ENCODE measurements at regions not wholly inside any gene's neighbourhood (a gene's known extent, or its start where the extent isn't known, plus 50 kb on each side); places are given as distances from the start of the nearest gene placed in this dataset.
"Not testable (repeated sequence)": the region's sequence is repeated elsewhere in the genome, so short reads cannot be mapped to it uniquely, and the experiment has no call there.

DNA sequence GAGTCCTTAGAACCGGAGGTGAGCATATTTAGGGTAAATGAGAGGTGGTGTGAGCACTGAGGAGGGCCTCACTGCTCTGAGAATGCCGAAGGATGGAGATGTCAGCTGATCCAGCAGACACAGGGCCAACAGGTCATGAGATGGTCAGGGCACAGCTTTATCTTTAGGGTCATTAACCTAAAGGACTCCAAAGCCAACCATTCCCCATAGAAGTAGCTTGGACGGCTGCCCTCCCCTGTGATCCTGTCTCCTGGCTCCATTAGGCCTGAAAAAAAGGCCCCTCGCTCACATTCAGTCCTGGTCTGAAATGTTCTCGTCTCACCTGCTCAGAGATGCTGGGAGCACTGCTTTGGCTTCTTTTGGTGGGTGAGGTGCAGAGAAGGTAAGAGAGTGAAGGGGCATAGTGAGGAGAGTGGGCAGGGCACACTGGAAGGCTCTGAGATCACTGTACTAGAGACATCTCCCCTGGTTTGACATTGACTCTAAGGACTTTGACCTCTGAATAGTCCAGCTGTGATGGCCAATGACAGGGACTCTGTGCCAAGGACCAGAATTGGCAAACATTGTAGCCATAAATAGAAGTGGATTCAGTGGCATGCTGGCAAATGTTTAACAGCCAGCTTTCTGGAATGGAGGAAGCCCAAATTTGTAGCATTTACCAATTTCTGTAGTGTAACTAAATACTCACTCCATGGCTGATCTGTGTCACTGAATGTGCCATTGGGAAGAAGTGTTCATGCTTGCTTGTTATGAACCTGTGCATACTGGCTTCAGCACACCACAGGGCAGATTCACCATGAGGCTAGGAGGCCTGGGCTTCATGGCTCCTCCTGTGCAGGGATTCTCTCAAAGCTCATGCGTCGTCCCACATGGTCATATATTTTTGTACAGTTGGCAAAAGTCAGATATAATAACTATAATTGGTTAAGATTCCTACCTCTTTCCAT, 76.2 kb upstream of the MRPS22 start:
- Histone ChIP-seq H3K27me3 (ENCODE audit: control insufficient read depth, insufficient read depth, low read length) (no peaks in the 10 kb centered on the region; the same call in 1 of the 2 replicates), H3K36me3 (replicated peaks; ENCODE audit: control insufficient read depth, insufficient read depth, low read length) (no peaks in the 10 kb centered on the region), H3K4me3 (ENCODE audit: insufficient read depth, low read depth, low read length) (no peak overlapping the region)
- DNase-seq = no peak

- Histone ChIP-seq H3K4me3 (ENCODE audit: insufficient read depth, low read depth, low read length) (no peak overlapping the region), H3K27me3 (ENCODE audit: control insufficient read depth, insufficient read depth, low read length) (no peaks in the 10 kb centered on the region), H3K36me3 (replicated peaks; ENCODE audit: control insufficient read depth, insufficient read depth, low read length) (no peaks in the 10 kb centered on the region)
- DNase-seq = no peak
These were observed 73.8 kb upstream of the MRPS22 start for GRCh38 chr3:139269984-139270383.

DNA sequence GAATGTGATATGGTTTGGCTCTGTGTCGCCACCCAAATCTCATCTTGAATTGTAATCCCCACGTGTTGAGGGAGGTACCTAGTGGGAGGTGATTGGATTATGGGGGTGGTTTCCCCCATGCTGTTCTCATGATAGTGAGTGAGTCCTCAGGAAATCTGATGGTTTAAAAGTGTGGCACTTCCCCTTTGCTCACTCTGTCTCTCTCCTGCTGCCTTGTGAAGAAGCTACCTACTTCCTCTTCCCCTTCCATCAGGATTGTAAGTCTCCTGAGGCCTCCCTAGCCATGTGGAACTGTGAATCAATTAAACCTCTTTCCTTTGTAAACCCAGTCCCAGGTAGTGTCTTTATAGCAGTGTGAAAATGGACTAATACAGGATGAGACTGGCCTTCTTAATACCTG, 73.2 kb upstream of the MRPS22 start:
- H3K27me3 ChIP-seq (ENCODE audit: control insufficient read depth, insufficient read depth, low read length); H3K4me3 ChIP-seq (ENCODE audit: insufficient read depth, low read depth, low read length); H3K36me3 ChIP-seq (replicated peaks; ENCODE audit: control insufficient read depth, insufficient read depth, low read length); DNase-seq: not testable (repeated sequence)

- Histone ChIP-seq H3K27me3 (ENCODE audit: control insufficient read depth, insufficient read depth, low read length) (no peaks in the 10 kb centered on the region), H3K36me3 (replicated peaks; ENCODE audit: control insufficient read depth, insufficient read depth, low read length) (no peaks in the 10 kb centered on the region), H3K4me3 (ENCODE audit: insufficient read depth, low read depth, low read length) (no peak overlapping the region)
- no peak for DNase-seq
These were observed 63.7 kb upstream of the MRPS22 start for GRCh38 chr3:139280027-139280671.

DNA sequence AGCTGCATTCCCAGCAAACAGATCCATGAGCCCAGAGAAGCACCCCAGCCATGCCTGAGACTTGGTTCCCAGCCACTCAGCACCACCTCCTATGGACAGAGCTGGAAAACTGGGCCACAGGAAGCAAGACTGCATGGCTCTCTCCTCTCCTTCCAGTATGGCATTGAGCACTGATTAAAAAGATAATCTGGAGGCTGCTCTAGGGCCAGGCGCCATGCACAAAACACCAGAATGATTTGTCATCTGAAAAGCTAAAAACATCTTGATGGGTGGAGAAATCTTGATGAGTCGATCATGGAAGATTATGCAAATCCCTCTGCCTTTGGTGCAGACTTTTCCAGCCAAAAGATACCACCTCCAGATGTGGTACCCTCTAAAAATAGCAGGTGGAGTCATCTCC, 62.7 kb upstream of the MRPS22 start:
- Histone ChIP-seq H3K27me3 (ENCODE audit: control insufficient read depth, insufficient read depth, low read length) (no peaks in the 10 kb centered on the region), H3K36me3 (replicated peaks; ENCODE audit: control insufficient read depth, insufficient read depth, low read length) (no peaks in the 10 kb centered on the region), H3K4me3 (ENCODE audit: insufficient read depth, low read depth, low read length) (no peak overlapping the region)
- DNase-seq = no peak

DNA sequence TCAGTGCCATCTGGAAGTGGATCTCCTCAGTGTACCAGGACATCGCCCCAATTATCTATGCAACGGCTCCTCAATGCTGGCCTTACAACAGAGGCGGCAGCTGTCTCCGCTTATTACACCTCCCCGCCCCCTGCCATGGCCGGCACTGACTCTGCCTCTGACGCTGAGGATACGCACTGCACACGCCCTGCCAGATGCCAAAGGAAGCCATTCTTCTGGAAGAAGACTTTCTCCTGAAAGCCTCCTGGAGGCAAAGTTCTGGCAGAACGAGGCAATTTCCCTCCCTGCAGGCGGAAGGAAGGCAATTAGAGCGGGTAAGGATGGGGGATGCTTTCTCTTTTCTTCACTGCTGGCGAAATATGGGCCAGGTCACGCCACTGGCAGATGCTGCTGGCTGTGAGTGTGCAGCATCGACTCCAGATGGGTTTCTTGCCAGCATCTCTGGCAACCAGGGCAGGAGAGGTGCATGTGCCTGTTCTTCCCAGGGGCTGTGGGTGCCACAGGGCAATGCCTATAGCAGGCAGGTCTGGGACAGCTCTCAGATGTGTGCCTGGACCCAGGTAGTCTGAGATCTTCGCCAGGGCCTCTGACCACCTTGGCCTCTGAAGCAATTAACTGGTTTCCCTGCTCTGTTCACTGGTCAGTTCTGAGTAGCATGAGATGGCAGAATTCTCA, 62.2 kb upstream of the MRPS22 start:
- DNase-seq = no peak
- Histone ChIP-seq H3K4me3 (ENCODE audit: insufficient read depth, low read depth, low read length) (no peak overlapping the region), H3K36me3 (replicated peaks; ENCODE audit: control insufficient read depth, insufficient read depth, low read length) (no peaks in the 10 kb centered on the region), H3K27me3 (ENCODE audit: control insufficient read depth, insufficient read depth, low read length) (no peaks in the 10 kb centered on the region)

- no peaks in the 10 kb centered on the region for H3K36me3 ChIP-seq (replicated peaks; ENCODE audit: control insufficient read depth, insufficient read depth, low read length)
- no peak for DNase-seq
- no peaks in the 10 kb centered on the region for H3K27me3 ChIP-seq (ENCODE audit: control insufficient read depth, insufficient read depth, low read length)
- no peak overlapping the region for H3K4me3 ChIP-seq (ENCODE audit: insufficient read depth, low read depth, low read length)
These were observed 60.5 kb upstream of the MRPS22 start for GRCh38 chr3:139283301-139283700.

- no peaks in the 10 kb centered on the region for H3K36me3 ChIP-seq (replicated peaks; ENCODE audit: control insufficient read depth, insufficient read depth, low read length)
- no peak for DNase-seq
- no peak overlapping the region for H3K4me3 ChIP-seq (ENCODE audit: insufficient read depth, low read depth, low read length)
- H3K27me3 ChIP-seq (ENCODE audit: control insufficient read depth, insufficient read depth, low read length) = no peaks in the 10 kb centered on the region
These were observed 59.6 kb upstream of the MRPS22 start for GRCh38 chr3:139284221-139284620.

DNA sequence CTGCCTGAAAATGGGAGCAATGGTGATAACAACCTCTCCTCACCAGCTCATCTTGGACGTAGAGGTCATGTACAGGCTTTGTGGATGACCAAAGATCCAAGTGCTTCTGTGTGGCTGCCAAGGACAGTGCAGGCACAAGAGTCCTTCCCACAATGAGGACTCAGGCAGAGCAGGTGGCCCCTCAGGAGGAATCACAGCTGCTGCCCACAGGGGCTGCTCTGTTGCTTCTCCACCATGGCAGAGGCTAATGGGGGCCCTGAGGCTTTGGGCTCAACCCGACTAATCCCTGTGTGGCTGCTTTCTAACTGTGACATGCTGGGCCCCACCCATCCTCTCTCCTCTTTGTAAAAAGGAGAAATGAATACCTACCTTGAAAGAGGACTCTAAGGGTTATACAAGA, 58.1 kb upstream of the MRPS22 start:
- Histone ChIP-seq H3K4me3 (ENCODE audit: insufficient read depth, low read depth, low read length) (no peak overlapping the region), H3K27me3 (ENCODE audit: control insufficient read depth, insufficient read depth, low read length) (no peaks in the 10 kb centered on the region), H3K36me3 (replicated peaks; ENCODE audit: control insufficient read depth, insufficient read depth, low read length) (no peaks in the 10 kb centered on the region)
- DNase-seq = no peak

DNA sequence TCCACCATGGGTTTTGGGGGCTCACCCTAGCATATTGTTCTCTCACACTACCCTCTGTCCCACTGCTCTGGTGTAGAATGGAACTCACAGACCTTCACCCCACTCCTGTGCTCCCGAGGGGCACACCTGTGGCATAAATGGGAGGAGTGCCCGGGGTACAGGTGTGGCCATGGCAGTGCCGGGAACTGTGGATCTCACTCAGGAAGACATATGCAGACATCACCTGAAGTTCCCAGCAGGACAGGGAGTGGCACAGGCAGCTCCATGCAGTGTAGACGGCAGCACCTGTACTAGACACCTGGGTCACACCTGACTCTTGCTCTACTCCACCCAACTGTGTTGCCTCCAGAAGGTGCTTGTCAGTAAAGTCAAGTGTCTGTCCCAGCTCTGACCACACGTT, 57.6 kb upstream of the MRPS22 start:
- Histone ChIP-seq H3K36me3 (replicated peaks; ENCODE audit: control insufficient read depth, insufficient read depth, low read length) (no peaks in the 10 kb centered on the region), H3K27me3 (ENCODE audit: control insufficient read depth, insufficient read depth, low read length) (no peaks in the 10 kb centered on the region), H3K4me3 (ENCODE audit: insufficient read depth, low read depth, low read length) (no peak overlapping the region)
- no peak for DNase-seq

DNA sequence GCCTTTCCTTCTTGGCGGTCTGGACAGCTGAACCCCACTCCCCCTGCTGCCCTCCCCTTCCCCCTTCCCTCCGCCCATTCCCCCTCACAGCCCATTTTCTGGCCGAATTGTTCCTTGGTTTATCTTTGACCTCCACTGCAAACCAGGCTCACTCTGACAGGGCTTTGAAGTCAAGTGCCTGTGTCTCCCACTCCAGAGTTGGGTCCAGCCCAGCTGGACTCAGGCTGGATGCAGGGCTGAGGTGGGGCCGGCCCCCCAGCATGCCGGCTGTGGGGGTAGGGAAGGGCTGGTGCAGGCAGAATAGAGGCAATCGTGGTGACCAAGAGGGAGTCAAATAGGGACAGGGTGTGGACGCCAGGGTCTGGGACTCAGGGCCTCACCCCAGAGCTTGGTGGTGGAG, 57.0 kb upstream of the MRPS22 start:
- no peak overlapping the region for H3K4me3 ChIP-seq (ENCODE audit: insufficient read depth, low read depth, low read length)

GRCh38 chr3:139287557-139287956, 56.3 kb upstream of the MRPS22 start:
- Histone ChIP-seq H3K36me3 (replicated peaks; ENCODE audit: control insufficient read depth, insufficient read depth, low read length) (no peaks in the 10 kb centered on the region), H3K4me3 (ENCODE audit: insufficient read depth, low read depth, low read length) (no peak overlapping the region), H3K27me3 (ENCODE audit: control insufficient read depth, insufficient read depth, low read length) (no peaks in the 10 kb centered on the region)
- no peak for DNase-seq

More for the DNA sequence above, 57.0 kb upstream of the MRPS22 start:
- no peak for DNase-seq
- Histone ChIP-seq H3K27me3 (ENCODE audit: control insufficient read depth, insufficient read depth, low read length) (no peaks in the 10 kb centered on the region), H3K36me3 (replicated peaks; ENCODE audit: control insufficient read depth, insufficient read depth, low read length) (no peaks in the 10 kb centered on the region)

- no peaks in the 10 kb centered on the region for H3K27me3 ChIP-seq (ENCODE audit: control insufficient read depth, insufficient read depth, low read length)
- no peaks in the 10 kb centered on the region for H3K36me3 ChIP-seq (replicated peaks; ENCODE audit: control insufficient read depth, insufficient read depth, low read length)
- DNase-seq = no peak
- no peak overlapping the region for H3K4me3 ChIP-seq (ENCODE audit: insufficient read depth, low read depth, low read length)
These were observed 55.5 kb upstream of the MRPS22 start for GRCh38 chr3:139288266-139288821.

DNA sequence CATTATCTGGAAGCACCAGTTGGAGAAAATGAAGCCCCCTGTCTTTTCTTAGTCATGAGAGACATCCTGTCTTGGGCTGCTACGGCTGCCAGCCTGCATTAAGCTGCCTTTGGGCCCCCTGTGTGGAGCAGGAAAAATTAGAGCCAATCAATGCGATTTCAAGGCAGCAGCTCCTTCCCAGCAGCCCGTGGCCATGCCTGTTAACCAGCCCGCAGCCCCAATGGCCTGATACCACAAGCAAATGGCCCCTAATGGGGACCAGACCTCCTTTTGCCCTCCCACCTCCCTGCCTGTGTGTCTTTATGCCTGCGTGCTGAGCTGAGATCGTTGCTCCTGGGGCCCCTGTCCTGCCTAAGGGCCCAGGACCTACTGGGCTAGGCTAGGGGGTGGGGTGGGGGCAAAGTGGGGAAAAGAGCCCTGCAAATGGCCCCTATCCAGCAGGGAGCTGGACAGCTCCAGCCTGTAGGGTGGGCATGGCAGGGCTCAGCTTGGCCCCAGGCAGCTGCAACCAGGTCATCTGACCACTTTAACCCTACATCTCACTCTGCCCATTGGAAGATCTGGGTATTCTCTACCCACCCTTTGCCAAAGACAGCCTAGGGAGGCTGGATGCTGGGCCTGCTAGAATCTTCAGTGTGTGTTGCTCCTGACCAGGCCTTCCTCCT, 53.8 kb upstream of the MRPS22 start:
- Histone ChIP-seq H3K36me3 (replicated peaks; ENCODE audit: control insufficient read depth, insufficient read depth, low read length) (no peaks in the 10 kb centered on the region), H3K27me3 (ENCODE audit: control insufficient read depth, insufficient read depth, low read length) (no peaks in the 10 kb centered on the region), H3K4me3 (ENCODE audit: insufficient read depth, low read depth, low read length) (no peak overlapping the region)
- no peak for DNase-seq

All from H7 (cell line).